GM19468 (cell line): ENCODE measurements at regions not wholly inside any gene's neighbourhood (a gene's known extent, or its start where the extent isn't known, plus 50 kb on each side); places are given as distances from the start of the nearest gene placed in this dataset.
"Not testable (repeated sequence)": the region's sequence is repeated elsewhere in the genome, so short reads cannot be mapped to it uniquely, and the experiment has no call there.

Experiments used
- ATAC-seq: cut with Tn5 transposase; IDR thresholded peaks from one replicate; pipeline ENCODE4 v1.9.1; 2021; ENCODE audit warnings: mild to moderate bottlenecking, moderate library complexity, moderate number of reproducible peaks; ENCODE audit not compliant: unreplicated experiment; ENCODE audit errors: extremely low read depth

DNA sequence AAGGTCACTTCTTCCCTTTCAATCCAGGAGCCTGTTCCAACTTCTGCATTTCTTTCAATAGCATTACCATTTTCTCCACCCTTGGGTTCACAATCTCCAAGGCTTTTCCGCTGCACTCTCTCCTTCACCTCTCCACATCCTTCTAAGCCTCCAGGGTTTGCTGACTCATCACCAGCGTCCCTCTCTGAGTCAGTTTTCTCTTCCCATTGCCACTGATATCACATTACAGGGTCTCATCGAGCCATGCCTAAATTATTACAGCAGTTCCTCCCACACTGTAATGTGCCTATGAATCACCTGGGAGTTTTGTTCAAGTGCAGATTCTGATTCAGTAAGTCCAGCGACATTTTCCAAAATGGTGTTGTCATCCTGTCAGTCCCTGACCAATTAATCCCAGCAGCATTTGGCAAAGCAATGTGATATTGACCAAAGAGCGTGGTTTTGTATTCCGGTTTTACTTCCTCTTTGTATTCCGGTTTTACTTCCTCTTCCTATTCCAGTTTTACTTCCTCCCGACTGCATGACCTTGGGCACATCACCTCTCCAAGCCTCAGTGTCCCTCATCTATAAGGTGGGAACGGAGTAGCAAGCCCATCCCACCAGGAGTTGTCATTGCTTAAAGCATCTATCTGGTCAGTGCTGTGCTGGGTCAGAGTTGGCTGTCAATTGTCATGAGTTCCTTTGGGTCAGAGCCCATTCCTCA, 208.3 kb upstream of the NBPF12 start:
- not testable (repeated sequence) for ATAC-seq

- not testable (repeated sequence) for ATAC-seq
Measured at GRCh38 chr1:146715054-146715453, 223.1 kb upstream of the NBPF12 start.

DNA sequence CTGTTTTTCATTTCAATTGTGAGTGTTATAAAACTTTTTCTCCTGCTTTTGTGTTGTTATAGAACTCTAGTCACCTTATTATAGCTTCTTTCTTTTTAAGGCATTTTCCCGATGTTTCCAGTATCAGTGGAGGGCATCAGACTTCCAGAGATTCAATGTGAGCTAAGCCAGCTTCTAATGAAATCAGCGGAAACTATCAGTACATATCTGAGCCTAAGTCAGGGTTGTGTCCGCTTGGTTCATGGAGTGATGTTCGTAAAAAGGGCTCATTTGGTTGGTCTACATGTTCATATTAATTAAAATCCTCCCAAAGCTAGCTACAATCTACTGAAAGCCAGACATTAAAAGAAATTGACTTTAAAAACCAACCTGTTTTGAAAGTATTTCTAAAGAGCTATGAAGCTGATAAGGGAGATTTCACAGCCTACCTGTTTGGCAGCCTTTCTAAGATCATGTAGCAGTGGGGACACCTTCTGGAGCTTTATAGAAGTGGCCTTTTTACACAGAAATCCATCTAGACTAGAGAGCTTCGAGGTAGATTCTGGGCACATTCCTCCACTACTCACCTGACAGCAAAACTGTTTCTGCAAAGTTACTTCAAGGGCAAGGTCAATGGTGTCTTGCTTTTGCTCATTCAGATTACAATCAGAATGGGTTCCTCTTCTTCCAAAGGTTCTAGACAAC, 227.1 kb upstream of the NBPF12 start:
- ATAC-seq, result not testable (repeated sequence)

DNA sequence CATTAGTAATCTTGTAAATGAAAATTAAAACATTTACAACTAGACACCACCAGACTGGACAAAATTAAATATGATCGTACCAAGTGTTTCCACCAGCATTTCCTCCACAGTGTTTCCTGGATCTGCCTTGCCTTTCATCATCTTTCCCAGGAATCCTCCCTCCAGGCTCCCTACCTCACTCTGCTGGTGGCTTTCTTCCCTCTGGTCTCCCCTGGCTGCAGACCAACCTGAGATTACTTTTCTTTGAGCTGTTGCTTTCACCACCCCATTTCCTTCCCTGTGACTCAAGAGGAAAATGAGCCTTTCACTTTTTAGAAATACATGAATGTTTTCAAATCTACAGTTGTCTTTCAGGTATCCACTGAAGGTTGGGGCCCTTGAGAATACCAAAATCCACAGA, 228.8 kb upstream of the NBPF12 start:
- not testable (repeated sequence) for ATAC-seq

DNA sequence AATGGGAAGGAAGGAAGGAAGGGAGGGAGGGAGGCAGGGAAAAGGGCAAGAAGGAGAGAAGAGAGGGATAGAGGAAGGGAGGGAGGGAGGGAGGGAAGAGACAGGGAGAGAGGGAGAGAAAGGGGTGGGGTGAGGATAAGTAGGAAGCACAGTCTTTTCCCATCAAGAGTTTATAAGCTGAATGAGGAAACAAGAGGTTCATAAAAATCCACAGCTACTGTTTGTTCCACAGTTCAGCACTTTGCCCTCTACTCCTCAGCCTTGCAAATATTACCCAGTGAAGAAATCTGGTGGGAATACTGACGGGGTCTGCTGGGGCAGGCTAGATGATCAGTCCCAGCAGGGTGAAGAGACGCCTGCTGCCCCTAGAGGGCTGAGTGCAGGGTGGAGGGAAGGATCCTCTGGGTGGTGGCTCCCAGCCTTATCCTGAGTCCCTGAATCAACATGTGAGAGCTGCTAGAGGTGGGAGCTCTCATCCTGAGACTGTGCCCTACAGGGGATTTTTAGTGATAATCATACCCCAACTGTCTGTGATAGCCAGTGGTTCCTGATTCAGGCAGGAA, 233.9 kb upstream of the NBPF12 start:
- ATAC-seq, result not testable (repeated sequence)

DNA sequence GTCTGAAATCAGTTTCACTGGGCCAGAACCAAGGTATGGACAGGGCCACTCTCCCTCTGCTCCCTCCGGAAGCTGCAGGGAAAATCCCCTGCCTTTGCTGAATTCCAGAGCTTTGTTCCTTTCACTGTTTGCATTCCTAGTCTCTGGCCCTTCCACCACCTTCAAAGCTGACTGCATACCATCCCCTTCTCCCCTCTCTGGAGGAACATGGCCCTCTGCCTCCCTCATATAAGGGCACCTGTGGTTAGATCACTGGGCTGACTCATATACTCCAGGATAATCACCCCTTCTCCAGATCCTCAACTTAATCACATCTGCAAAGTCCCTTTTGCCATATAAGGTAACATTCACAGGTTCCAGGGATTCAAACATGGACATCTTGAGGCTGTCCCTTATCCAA, 236.8 kb upstream of the NBPF12 start:
- not testable (repeated sequence) for ATAC-seq

GRCh38 chr1:146695388-146695787, 242.7 kb upstream of the NBPF12 start:
- ATAC-seq, result not testable (repeated sequence)

DNA sequence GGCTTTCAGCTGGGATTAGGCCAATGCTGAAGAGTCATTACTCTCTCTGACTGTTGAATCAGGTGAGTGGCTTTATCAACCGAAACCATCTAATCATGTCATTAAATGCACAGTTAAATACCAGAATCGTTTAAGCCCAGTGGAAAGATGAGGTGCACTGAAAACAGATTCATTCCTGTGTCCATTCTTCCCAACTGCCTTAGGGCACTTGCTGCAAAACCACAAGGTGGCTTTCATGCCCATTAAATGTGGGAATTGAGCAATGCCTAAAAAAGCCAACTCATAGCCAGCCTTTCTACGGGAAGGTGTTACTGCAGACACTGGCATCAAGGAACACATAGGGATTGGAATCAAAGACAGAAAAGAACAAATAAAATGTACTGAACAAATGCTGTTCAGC, 246.3 kb upstream of the NBPF12 start:
- not testable (repeated sequence) for ATAC-seq

DNA sequence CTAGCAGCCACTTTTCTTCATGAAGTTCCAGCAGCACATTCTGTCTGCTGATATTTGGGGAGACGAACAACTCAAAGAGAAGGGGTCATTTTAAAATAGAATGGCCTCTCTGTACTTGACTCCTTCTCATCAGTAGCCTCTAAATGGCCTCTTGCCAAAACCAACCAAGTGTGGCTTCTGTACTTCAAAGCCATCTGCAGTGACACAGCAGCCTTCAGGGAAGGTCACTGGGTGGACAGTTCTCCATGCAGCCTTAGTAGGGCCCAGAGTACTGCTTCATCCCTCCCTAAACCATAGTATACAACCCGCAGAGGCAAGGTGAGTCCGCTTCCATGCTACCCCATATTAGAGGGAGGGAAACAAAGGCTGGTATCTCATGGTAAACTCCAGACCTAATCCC, 249.2 kb upstream of the NBPF12 start:
- ATAC-seq, result not testable (repeated sequence)

GRCh38 chr1:146686777-146687366, 251.3 kb upstream of the NBPF12 start:
- not testable (repeated sequence) for ATAC-seq

GRCh38 chr1:146683126-146683429, 255.0 kb upstream of the NBPF12 start:
- ATAC-seq, result not testable (repeated sequence)

- not testable (repeated sequence) for ATAC-seq
Measured at GRCh38 chr1:146682227-146683125, 255.6 kb upstream of the NBPF12 start.

DNA sequence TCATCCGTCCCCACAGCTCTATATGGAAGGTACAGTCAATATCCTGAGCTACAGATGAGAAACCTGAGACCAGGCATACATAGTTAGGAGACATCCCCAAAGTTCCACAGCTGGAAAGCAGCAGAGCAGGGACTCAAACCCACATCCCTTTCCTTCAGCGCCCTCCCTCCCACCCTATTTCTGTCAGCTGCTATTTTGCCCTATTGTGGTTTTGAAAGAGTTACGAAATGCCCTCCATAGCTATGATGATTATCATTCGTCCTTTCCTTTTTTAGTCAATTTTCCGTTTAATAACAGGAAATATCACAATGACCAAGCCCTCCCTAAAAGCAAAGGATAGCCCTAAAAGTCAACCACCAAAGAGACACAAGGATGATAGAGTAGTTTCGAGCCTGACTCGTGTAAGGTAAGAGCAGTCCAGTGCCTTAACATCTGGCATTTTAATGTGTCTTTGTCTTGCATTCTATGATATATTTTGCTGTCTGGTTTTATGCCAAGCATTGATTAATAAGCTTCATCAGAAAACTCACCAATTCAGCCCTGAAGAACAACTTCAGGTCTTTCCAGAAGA, 264.3 kb upstream of the NBPF12 start:
- ATAC-seq, result not testable (repeated sequence)

DNA sequence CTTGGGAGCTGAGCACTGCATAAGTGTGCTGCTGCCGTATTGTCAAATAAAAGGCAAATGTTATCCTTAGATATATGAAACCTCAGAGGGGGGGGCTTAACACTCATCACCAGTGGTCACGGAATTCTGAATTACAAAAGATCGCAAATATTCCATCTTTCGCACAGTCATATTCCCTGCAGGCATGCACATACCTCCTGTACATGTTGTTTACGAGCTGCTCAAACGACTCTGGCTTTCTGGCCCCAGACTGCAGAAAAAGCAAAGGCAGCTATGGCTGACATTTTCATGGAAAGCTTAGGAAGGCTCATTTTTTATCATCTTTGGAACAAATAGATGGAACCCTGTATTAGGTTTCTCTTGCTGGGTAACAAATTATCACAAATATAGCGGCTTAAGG, 265.5 kb upstream of the NBPF12 start:
- ATAC-seq, result not testable (repeated sequence)

GRCh38 chr1:146671588-146671987, 266.5 kb upstream of the NBPF12 start:
- ATAC-seq, result not testable (repeated sequence)

- ATAC-seq, result not testable (repeated sequence)
Measured at GRCh38 chr1:146670832-146671566, 267.1 kb upstream of the NBPF12 start.

GRCh38 chr1:146666275-146666674, 271.8 kb upstream of the NBPF12 start:
- not testable (repeated sequence) for ATAC-seq

DNA sequence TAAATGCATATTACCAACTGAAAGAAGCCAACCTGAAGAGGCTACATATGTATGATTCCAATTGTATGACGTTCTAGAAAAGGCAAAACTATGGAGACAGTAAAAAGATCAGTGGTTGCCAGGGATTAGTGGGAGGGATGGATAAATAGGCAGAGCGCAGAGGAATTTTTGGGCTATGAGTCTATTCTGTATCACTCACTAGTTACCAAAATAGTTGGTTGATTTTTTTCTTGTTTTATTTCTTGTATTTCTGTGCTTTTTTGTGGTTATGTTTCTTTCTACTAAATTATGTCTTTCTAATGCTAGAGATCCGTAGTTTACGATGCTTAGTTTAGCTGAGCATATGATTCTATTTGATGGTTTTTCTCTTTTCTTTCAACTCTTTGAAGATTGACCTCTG, 277.9 kb upstream of the NBPF12 start:
- not testable (repeated sequence) for ATAC-seq
